Effector memory CD8-positive, alpha-beta T cell (primary cell): ENCODE measurements at regions not wholly inside any gene's neighbourhood (a gene's known extent, or its start where the extent isn't known, plus 50 kb on each side); places are given as distances from the start of the nearest gene placed in this dataset.
"Not testable (repeated sequence)": the region's sequence is repeated elsewhere in the genome, so short reads cannot be mapped to it uniquely, and the experiment has no call there.

ENCODE experiments used
- ATAC-seq: fragments of 150-1000 bp; cut with Tn5 transposase; replicated peaks from 2 replicates; pipeline ENCODE4 v1.10.0; 2021; ENCODE audit warnings: mild to moderate bottlenecking, moderate library complexity
- DNase-seq, 3 experiments: peaks; one replicate each; pipeline ENCODE4 v3.0.0; 2021
- H3K27ac Mint-ChIP-seq, 2 donors: one replicate each; pipeline ENCODE4 v1.8.0; 2022; ENCODE audit warnings: mild to moderate bottlenecking in 2 of 2, mixed read lengths in 2 of 2, moderate library complexity in 2 of 2
- H3K27me3 Mint-ChIP-seq, 2 donors: one replicate each; pipeline ENCODE4 v1.8.0; 2022; ENCODE audit warnings: mixed read lengths in 2 of 2
- H3K36me3 Mint-ChIP-seq: one replicate; pipeline ENCODE4 v1.8.0; 2022; ENCODE audit warnings: mild to moderate bottlenecking, moderate library complexity, mixed read lengths; ENCODE audit not compliant: insufficient read depth
- H3K4me1 Mint-ChIP-seq, 2 donors: one replicate each; pipeline ENCODE4 v1.8.0; 2022; ENCODE audit warnings: low read depth in 2 of 2, mixed read lengths in 2 of 2
- H3K4me3 Mint-ChIP-seq, 2 donors: one replicate each; pipeline ENCODE4 v1.8.0; 2022; ENCODE audit warnings: mild to moderate bottlenecking in 2 of 2, mixed read lengths in 2 of 2, moderate library complexity in 2 of 2
- H3K9me3 Mint-ChIP-seq, 2 donors: one replicate each; pipeline ENCODE4 v1.8.0; 2022; ENCODE audit warnings: mixed read lengths in 2 of 2

- no peak for ATAC-seq
- DNase-seq, result no peak
- Mint-ChIP-seq H3K4me1 (no peaks in the 10 kb centered on the region), H3K36me3 (no peaks in the 10 kb centered on the region), H3K4me3 (no peak overlapping the region), H3K9me3 (peaks cover 4 to 8% of the 10 kb centered on the region in 2 donors), H3K27me3 (no peaks in the 10 kb centered on the region), H3K27ac (no peak overlapping the region)
Measured at GRCh38 chr3:166531730-166532129, 694.5 kb upstream of the BCHE start.

DNA sequence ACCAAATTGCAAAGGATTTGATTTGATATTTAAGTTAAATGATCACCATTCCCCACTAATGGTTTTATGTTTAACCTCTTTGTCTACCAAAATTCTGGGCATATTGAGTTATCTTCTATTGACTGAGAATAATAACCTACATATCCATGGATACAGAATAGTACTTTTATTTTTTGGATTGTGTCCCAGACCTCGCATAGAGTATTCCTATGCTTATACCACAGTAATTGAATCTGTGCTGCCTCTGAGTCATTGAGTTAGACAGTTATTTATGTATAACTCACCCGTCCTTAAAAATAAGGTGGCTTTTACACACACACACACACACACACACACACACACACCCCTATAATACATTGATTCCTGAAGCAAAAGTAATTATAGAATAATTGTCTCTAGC lies 690.1 kb upstream of the BCHE start:
- Mint-ChIP-seq H3K27ac (no peak overlapping the region), H3K27me3 (no peaks in the 10 kb centered on the region), H3K4me3 (no peak overlapping the region), H3K9me3 (peaks cover 8 to 17% of the 10 kb centered on the region in 2 donors), H3K36me3 (no peaks in the 10 kb centered on the region), H3K4me1 (no peaks in the 10 kb centered on the region)
- DNase-seq (no peak), ATAC-seq (no peak)

DNA sequence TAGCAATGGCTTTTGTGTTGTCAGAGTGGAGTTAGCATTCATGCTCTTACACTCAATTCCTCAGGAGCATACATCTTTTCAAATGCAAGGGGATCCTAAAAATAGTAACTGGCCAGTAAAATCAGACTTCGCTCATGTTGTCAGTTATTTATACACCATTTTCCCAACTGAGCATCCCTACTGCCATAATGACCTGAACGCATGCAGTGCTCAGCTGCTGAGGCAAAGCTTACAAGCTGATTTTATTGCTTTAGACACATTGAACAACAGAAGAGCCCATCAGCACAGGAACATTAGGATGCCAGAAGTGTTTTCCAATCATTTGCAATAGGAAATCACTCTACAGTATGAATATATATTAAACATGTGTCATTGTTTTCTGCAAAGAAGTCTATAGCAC lies 689.7 kb upstream of the BCHE start:
- Mint-ChIP-seq H3K36me3 (no peaks in the 10 kb centered on the region), H3K27me3 (no peaks in the 10 kb centered on the region), H3K4me1 (no peaks in the 10 kb centered on the region), H3K4me3 (no peak overlapping the region), H3K9me3 (peaks cover 8 to 14% of the 10 kb centered on the region in 2 donors), H3K27ac (no peak overlapping the region)
- DNase-seq (no peak), ATAC-seq (no peak)

GRCh38 chr3:166522017-166522416 lies 684.8 kb upstream of the BCHE start:
- no peak for DNase-seq
- Mint-ChIP-seq H3K4me3 (no peak overlapping the region), H3K27me3 (no peaks in the 10 kb centered on the region), H3K36me3 (no peaks in the 10 kb centered on the region), H3K4me1 (no peaks in the 10 kb centered on the region), H3K9me3 (peaks cover 8 to 14% of the 10 kb centered on the region in 2 donors), H3K27ac (no peak overlapping the region)
- ATAC-seq, result no peak

DNA sequence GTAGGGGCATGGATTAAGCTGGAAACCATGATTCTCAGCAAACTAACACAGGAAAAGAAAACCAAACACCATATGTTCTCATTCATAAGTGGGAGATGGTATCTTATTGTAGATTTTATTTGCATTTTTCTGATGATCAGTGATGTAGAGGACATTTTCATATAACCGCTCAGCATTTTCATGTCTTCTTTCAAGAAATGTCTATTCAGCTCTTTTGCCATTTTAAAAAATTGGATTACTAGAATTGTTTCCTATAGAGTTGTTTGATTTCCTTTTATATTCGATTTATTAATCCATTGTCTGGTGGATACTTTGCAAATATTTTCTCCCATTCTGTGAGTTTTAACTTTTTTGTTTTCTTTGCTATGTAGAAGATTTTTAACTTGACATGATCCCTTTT lies 682.2 kb upstream of the BCHE start:
- no peaks in the 10 kb centered on the region for H3K36me3 Mint-ChIP-seq
- peaks cover 7 to 14% of the 10 kb centered on the region in 2 donors for H3K9me3 Mint-ChIP-seq
- H3K27me3 Mint-ChIP-seq, result no peaks in the 10 kb centered on the region
- H3K4me3 Mint-ChIP-seq, result no peak overlapping the region
- H3K4me1 Mint-ChIP-seq, result no peaks in the 10 kb centered on the region
- DNase-seq (no peak), ATAC-seq (no peak)
- H3K27ac Mint-ChIP-seq, result no peak overlapping the region

GRCh38 chr3:166518040-166518439 lies 680.8 kb upstream of the BCHE start:
- H3K4me3 Mint-ChIP-seq, result no peak overlapping the region
- no peak overlapping the region for H3K27ac Mint-ChIP-seq
- H3K27me3 Mint-ChIP-seq, result no peaks in the 10 kb centered on the region
- DNase-seq, result no peak
- ATAC-seq, result no peak
- H3K36me3 Mint-ChIP-seq, result peaks cover 4% of the 10 kb centered on the region
- H3K9me3 Mint-ChIP-seq, result peaks cover 8 to 12% of the 10 kb centered on the region in 2 donors
- H3K4me1 Mint-ChIP-seq, result no peaks in the 10 kb centered on the region

DNA sequence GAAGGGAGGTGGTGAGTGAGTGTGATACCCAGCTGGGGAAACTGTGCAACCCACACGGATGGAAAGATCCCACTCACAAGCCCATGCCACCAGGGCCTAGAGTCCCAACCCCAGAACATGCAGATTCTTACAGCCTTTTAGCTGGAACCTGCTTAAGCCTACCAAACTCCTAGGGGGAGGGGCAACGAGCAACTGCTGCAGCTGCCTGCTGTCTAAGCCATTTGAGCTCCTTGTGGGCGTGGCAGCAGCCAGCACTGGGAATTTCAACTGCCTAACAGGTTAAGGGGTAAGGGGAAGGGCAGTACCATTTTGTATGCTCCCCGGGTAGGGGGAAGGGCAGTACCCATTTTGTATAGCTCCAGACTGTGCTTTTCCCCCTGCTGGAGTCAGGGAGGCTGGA lies 673.2 kb upstream of the BCHE start:
- DNase-seq (no peak), ATAC-seq (no peak)
- Mint-ChIP-seq H3K4me3 (no peak overlapping the region), H3K4me1 (no peaks in the 10 kb centered on the region), H3K9me3 (peaks cover 15 to 35% of the 10 kb centered on the region in 2 donors), H3K27me3 (no peaks in the 10 kb centered on the region), H3K27ac (no peak overlapping the region), H3K36me3 (peaks cover 4% of the 10 kb centered on the region)

GRCh38 chr3:166500420-166500819 lies 663.2 kb upstream of the BCHE start:
- not testable (repeated sequence) for ATAC-seq, H3K27ac Mint-ChIP-seq, H3K4me1 Mint-ChIP-seq

GRCh38 chr3:166499636-166500035 lies 662.4 kb upstream of the BCHE start:
- no peak for DNase-seq
- Mint-ChIP-seq H3K27me3 (no peaks in the 10 kb centered on the region), H3K9me3 (peaks cover 36 to 51% of the 10 kb centered on the region in 2 donors), H3K27ac (no peak overlapping the region), H3K4me3 (no peak overlapping the region), H3K36me3 (no peaks in the 10 kb centered on the region), H3K4me1 (no peaks in the 10 kb centered on the region)
- ATAC-seq, result no peak

More at GRCh38 chr3:166500420-166500819, 663.2 kb upstream of the BCHE start:
- H3K9me3 Mint-ChIP-seq, result peaks cover 42 to 59% of the 10 kb centered on the region in 2 donors
- H3K36me3 Mint-ChIP-seq, DNase-seq, H3K27me3 Mint-ChIP-seq, H3K4me3 Mint-ChIP-seq: not testable (repeated sequence)

- no peaks in the 10 kb centered on the region for H3K36me3 Mint-ChIP-seq
- no peak for DNase-seq
- H3K4me3 Mint-ChIP-seq, result no peak overlapping the region
- no peak for ATAC-seq
- H3K9me3 Mint-ChIP-seq, result peaks cover 30 to 41% of the 10 kb centered on the region in 2 donors
- H3K4me1 Mint-ChIP-seq, result no peaks in the 10 kb centered on the region
- no peak overlapping the region for H3K27ac Mint-ChIP-seq
- H3K27me3 Mint-ChIP-seq, result no peaks in the 10 kb centered on the region
Measured at GRCh38 chr3:166498446-166498845, 661.2 kb upstream of the BCHE start.

- H3K9me3 Mint-ChIP-seq, result peaks cover 0 to 3% of the 10 kb centered on the region in 2 donors
- H3K4me3 Mint-ChIP-seq, result no peak overlapping the region
- no peaks in the 10 kb centered on the region for H3K27me3 Mint-ChIP-seq
- ATAC-seq (no peak), DNase-seq (no peak)
- H3K4me1 Mint-ChIP-seq, result no peaks in the 10 kb centered on the region
- no peak overlapping the region for H3K27ac Mint-ChIP-seq
- H3K36me3 Mint-ChIP-seq, result no peaks in the 10 kb centered on the region
Measured at GRCh38 chr3:166489826-166490225, 652.6 kb upstream of the BCHE start.

- DNase-seq (no peak), ATAC-seq (no peak)
- Mint-ChIP-seq H3K4me1 (no peaks in the 10 kb centered on the region), H3K9me3 (peaks cover 0 to 3% of the 10 kb centered on the region in 2 donors), H3K36me3 (no peaks in the 10 kb centered on the region), H3K4me3 (no peak overlapping the region), H3K27ac (no peak overlapping the region), H3K27me3 (no peaks in the 10 kb centered on the region)
Measured at GRCh38 chr3:166488977-166489672, 651.9 kb upstream of the BCHE start.

GRCh38 chr3:166484470-166484869 lies 647.2 kb upstream of the BCHE start:
- H3K4me3 Mint-ChIP-seq, result no peak overlapping the region
- H3K9me3 Mint-ChIP-seq, result peaks cover 0 to 15% of the 10 kb centered on the region in 2 donors
- no peaks in the 10 kb centered on the region for H3K4me1 Mint-ChIP-seq
- no peaks in the 10 kb centered on the region for H3K36me3 Mint-ChIP-seq
- no peaks in the 10 kb centered on the region for H3K27me3 Mint-ChIP-seq
- ATAC-seq, result no peak
- DNase-seq, result no peak
- no peak overlapping the region for H3K27ac Mint-ChIP-seq

DNA sequence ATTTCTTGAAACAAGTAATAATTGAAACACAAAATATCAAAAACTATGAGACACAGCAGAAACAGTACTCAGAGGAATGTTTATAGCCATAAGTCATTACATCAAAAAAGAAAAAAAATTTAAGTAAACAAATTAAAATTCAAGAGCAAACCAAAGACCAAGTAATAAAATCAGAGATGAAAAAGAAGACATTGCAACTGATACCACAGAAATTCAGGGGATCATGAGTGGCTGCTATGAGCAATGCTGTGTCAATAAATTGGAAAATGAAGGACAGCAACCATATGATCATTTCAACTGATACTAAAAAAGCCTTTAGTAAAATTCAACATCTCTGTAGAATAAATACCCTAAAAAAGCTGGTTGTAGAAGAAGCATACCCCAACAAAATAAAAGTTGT lies 644.1 kb upstream of the BCHE start:
- peaks cover 1 to 24% of the 10 kb centered on the region in 2 donors for H3K9me3 Mint-ChIP-seq
- H3K27me3 Mint-ChIP-seq, result no peaks in the 10 kb centered on the region
- no peaks in the 10 kb centered on the region for H3K4me1 Mint-ChIP-seq
- H3K36me3 Mint-ChIP-seq, result no peaks in the 10 kb centered on the region
- H3K4me3 Mint-ChIP-seq, result no peak overlapping the region
- no peak for DNase-seq
- H3K27ac Mint-ChIP-seq, result no peak overlapping the region
- ATAC-seq, result no peak
